GM19438 (cell line): ENCODE measurements at regions not wholly inside any gene's neighbourhood (a gene's known extent, or its start where the extent isn't known, plus 50 kb on each side); places are given as distances from the start of the nearest gene placed in this dataset.
"Not testable (repeated sequence)": the region's sequence is repeated elsewhere in the genome, so short reads cannot be mapped to it uniquely, and the experiment has no call there.

Source experiments
- ATAC-seq: cut with Tn5 transposase; IDR thresholded peaks from one replicate; pipeline ENCODE4 v1.9.1; 2021; ENCODE audit warnings: low read depth; ENCODE audit not compliant: unreplicated experiment

DNA sequence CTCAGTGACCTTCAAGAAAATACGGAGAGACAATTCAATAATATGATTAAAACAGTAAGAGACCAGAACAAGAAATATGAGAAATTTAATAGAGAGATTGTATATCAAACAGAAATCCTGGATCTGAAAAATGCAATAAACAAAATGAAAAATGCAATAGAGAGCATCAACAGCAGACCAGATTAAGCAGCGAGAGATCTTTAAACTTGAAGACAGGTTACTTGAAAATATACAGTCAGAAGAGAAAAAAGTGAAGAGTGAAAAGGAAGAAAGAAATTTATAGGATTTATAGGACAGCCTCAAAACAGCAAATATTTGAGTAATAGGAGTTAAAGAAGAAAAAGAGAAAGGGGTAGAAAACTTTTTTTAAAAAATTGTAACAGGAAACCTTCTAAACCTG lies 813.9 kb upstream of the GRM7 start:
- no peak for ATAC-seq

DNA sequence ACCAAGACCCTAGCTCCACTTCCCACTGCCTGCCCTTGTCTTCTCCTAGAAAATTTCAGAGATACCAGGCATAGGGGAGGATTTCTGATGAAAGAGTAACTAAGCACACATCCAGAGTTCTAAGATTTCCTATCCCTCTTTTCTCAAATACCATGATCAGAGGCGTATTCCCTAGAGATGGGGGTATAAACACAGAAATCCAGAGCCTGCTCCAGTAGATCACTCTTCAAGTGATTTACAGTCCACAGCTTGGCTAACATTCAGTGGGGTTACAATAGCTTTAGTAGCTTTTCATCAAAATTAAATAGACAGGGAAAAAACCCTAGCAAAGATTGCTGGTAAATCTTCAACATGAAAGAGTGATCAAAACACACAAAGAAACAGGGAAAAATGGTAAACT lies 800.7 kb upstream of the GRM7 start:
- ATAC-seq = no peak

DNA sequence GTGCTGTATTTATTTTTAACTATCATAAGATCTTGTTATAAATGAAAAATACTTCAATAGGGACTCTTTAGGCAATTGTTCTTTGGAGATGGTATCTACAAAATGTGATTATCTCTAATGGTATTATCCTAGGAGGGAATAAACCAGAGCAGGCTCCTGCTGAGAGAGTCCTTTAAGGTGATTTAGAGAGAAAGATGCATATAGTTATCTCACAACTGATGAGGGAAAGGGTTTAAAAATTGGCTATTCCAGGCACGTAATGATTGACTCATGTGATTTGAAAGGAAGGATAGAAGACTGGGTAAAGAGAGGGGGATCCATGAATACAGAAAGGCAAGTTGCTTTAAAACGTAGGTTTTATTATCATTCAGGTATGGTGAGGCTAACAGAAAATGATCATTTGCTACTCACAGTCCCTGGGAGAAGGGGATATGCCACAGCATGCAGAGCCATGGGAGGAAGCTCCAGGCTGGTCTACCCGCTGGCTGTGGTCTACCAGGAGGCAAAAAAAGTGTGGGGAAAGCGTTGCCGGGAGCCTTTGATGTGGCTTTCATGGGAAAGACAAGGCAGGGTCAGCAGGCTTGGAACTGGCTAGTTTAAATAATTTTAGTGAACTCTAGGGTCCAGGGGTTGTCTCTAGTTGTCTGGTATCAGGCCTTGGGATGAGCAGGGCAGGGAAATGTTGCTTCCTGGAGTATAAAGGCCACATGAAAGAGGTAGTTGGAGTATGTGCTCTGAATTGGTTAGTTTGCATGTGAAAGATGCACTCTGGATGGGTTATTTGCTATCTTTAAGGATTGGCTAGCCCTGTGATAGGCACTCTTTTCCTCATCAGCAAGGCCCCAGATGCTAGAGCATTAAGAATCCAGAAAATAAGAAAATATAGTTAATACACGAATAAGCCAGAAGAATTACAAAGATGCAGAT lies 798.4 kb upstream of the GRM7 start:
- ATAC-seq = no peak

DNA sequence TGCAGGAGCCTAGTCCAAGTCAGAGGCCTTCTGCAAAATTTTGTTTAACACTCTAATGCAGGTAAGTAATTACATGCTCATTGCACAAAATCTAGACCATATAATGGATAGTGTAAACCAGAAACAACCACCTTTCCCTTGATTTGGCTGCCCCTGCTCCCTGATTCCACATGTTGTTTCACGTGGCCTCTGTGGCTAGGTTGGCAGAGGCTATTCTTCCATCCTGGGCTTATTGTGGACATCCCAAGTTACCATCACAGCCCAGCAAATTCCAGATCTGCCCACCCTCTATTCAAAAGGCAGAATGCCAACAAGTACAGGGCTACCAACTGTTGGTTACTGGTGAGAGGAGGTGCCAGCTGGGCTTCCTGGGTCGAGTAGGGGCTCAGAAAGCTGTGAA lies 794.5 kb upstream of the GRM7 start:
- ATAC-seq = no peak

DNA sequence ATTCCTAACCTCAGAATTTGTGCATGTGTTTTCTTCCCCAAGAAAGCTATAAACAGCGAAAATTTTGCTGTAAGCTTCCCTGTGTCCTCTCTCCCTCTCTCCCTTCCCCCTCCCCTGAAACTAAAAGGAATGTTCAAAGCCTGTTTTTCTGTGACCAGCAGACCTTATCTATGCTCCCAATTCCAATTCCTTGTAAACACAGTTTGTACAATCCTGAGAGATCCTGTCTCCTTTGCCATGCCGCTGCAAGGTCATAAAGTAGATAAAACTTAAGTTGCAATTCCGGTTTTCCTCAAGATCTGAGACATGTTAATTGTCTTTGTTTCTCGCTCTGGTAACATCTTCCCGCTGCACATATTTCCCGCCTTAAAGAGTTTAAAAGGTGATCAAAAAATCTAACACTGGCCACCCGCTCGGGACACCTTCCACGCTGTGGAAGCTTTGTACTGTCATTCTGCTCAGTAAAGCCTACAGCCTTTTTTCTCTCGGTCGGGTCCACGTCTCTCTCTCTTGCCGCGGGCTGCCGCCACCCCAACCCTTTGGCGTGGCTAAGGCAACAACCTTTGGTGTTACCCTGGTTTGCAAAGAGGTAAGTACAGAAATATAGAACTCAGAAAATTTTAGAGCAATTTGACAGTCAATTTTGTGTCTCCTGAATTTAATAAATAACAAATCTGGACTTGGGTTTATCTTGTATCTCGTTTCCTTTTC lies 793.9 kb upstream of the GRM7 start:
- not testable (repeated sequence) for ATAC-seq

DNA sequence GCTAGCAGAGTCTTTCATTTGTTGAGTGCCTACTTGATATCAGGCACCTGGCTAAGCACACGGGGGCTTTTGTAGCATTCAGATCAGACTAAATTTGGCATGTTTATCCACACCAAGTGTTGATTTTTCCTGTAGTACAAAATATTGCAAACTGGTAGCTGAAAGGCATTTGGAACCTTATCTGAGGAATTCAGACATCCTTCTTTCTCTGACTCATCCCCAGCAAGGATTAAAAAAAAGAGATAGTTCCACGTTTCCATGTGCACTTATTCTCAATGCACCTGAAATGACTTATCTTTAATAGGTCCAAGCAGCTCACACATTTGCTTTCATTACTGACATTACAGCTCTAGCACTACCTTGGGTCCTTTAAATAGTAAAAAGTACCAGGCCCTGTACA lies 786.0 kb upstream of the GRM7 start:
- ATAC-seq = no peak

DNA sequence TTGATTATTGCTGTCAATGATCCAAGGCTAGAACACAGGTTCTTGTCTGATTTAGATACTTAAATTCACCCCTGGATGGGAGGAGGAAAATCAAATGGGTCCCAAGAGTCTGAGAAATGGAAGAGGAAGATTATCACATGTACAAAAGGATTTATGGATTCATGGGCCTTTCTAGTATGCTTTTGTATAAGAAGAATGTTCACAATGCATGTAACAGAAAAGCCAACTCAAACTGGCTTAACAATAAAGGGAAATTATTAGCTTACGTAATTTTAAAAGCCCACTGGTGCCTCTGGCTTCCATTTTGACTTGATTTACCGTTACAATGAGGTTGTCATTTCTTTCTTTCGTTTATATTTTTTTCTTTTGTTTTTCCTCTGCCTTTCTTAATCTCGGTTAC lies 782.5 kb upstream of the GRM7 start:
- no peak for ATAC-seq

DNA sequence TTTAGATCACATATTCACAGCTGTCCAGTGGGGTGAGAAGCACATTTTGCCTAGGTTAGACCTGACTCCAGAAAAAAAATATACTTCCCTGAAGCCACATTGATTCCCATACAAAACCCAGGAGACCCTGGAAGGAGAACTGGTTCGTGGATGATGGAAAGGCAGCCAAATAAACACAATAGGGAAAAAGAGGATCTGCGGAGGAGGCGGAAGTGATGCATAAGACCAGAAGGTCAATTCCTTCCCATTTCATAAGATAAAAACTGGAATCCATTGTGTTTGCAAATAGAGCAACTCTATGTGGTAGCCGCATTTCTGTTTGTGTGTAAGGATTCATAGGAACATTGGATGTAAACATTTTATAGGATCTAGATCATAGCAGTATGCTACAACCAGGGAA lies 781.9 kb upstream of the GRM7 start:
- ATAC-seq = no peak

DNA sequence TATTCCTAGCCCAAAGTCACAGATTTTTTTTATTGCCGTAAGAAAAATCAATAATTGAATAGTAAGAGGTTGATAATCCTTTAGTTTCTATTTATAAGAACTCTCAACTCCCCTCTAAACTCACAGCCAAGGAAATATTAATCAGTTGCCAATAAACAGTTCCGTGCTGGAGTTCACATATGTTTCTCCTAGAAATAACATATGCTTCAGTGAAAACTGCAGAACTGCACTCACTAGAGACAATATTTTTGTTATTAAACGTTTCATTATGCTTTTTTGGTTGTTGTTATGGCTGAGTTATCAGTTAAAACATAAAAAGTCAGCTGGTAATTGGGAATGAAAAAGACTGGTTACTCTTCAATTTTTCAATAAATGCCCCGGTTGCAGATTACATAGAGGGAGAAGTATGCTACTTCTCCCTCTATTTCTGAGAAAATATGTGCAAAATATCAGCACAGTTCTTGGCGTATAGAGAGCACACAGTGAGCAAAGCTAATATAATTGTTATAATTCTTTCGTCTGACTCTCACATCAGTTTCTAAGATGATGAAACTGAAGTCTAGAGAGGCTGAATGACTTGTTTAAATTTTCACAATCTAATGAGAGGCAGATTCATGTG lies 781.2 kb upstream of the GRM7 start:
- ATAC-seq = no peak

DNA sequence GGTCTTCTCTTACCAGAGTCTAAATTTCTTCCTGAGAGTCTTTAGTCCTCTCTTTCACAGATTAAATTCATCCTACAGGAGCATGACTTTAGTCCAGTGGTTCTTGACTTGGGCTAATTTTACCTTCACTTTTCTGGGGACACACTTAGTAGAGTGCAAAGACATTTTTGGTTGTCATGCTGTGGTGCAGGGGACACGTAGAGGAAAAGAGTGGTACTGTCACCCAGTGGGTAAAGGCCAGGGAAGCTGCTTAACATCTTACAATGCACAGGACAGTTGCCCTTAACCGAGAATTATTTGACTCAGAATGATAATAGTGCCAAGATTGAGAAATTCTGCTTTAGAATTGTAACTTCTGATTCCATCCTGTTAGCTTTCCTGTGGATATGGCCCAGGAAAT lies 772.5 kb upstream of the GRM7 start:
- no peak for ATAC-seq

DNA sequence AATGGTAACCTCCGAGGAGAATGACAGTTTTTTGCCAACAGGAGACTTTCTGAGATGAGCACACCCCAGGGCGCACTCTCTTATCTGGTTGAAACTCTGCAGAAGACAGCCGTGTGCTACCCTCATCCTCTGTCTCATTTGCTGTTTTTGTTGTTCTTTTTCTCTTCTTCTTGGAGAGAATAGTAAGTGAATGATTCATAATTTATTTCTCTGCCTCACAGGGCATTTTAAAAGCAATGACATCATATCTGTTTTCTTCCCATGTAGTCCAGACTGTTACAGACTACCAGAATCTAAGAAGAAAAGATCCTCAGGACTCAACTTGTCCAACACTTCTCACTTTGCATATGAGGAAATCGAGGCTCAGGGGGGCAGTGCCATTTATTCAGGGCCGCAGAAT lies 771.1 kb upstream of the GRM7 start:
- no peak for ATAC-seq

DNA sequence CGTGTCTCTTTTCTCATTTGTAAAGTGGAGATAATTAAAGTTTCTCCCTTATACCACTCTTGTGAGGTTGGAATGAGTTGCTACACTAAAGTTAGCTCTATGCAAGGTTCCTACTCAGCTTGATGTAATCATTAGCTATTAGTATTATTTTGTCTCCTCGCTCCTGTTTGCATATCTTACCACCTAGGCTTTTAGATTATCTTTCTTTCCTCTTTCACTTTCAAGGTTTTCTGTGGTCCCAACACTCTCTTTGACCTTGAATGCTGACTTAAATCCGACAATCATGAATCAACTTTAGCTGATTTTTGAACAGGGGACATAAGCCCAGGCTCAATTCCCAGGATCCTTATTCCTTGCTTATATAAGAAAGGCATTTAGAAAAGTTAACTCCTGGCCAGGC lies 769.7 kb upstream of the GRM7 start:
- ATAC-seq = no peak

DNA sequence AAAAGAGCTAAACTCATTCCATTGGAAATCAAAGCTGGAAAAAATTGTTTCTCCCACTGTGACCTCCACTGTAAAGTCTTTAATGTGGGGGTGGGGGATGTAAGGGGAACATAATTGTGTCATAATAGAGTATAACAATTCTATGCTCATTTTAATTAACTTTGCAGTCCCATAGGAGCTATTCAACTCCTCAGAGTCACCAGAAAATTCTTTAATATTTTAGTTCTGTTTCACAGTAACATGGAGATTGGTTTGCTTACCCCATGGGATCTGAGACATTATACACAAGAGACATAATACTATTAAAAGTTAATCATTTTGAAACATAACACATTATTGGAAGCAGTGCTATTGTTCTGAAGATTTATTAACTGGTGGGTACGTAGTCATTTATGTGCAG lies 765.9 kb upstream of the GRM7 start:
- ATAC-seq = no peak

DNA sequence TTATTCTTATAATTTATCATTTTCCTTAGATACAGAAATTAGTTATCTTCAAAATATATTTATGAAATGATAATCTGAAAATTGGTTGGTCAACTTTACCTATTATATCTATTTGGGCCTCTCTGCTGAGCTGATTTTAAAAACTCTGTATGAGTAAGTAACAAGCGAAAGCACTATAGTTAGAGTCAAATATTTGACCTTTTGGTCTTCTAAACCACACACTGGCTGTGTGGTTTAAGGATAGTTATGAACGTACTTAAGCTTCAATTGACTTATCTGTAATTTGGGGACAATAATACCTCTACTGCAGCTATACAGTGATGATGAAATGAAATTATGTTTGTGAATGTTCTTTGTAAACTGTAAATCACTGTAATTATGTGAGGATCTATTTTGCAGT lies 763.9 kb upstream of the GRM7 start:
- no peak for ATAC-seq

DNA sequence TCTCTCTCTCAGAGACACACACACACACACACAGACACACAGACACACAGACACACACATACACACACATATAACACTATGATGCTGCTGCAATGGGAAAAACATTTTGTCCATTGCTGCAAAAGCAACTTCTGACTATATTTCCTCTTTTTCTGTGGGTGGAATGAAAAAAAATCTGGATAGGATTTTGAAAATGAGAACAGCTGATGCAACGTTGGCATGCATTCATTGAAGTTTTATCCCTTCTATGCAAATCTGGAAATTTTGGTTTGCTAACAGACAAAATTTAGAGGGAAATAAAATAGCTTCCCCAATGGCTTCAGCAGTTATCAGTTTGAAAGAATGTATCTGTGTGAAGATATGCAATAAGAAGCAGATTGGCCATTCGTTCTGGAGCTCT lies 763.4 kb upstream of the GRM7 start:
- ATAC-seq = no peak

DNA sequence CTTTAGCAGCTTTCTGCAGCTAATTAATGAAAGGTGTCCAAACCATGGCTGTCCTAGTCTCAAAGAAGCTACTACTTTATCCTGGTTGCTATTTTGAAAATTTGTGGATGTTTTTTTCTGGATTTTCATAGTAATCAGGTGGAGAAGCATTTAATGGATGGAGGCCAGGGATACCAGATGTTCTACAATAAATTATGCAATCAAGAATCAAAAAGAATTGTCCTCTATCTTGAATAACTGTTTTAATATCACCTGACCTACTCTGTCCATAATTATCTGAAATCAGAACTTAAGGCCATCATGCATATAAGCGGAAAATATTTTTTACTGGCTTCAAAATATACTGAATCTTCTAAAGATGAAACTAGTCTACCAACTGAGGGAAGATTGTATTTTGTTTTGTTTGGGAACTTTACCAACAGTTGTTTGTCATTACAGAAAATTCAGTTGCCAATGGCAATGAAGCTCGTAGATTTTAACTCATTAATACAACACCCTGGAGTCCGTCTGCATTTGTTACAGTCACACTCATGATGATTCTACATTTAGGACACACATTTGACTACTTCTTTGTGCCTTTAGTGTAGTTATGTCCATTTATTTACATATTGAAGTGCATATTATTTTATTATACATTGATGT lies 762.3 kb upstream of the GRM7 start:
- ATAC-seq = no peak

DNA sequence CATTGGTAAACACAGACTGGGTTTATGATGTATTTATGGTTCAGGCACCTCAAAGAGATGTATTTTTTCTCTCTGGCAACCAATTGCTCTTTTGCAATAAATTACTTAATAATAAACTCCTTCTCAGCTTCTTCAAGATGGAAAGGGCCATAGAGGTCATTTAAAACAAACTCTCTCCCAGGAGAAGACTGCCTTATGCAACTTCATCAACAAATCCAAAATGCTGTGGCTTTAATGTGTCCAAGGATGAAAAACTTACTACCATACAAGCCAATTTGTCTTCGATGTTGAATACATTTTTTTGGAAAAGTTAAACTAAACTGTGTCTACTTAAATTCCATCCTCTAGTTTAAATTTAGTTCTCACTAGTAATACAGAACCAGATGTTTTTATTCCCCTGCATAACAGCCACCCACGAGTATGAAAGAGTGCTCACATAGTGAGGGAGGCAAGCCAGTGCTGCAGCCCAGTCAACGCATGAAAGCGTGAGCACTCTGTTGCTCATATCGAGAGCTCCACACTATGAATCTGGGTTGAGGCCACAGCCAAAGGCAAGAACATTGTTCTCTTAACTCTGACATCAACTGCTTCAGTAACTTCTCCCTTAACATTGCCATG lies 761.3 kb upstream of the GRM7 start:
- ATAC-seq = no peak

DNA sequence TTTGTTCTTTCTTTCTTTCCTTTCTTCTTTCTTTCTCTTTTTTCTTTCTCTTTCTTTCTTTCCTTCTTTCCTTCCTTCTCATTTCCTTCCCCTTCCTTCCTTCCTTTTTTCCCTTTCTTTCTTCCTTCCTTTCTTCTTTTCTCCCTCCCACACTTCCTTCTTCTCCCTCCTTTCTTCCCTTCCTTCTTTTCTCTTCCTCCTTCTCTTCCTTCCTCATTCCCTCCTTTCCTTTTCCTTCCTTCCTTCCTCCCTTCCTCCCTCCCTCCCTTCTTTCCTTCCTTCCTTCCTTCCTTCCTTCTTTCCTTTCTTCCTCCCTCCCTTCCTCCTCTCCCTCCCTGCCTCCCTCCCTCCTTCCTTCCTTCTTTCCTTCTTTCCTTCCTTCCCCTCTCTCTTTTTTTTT lies 755.7 kb upstream of the GRM7 start:
- ATAC-seq = no peak

DNA sequence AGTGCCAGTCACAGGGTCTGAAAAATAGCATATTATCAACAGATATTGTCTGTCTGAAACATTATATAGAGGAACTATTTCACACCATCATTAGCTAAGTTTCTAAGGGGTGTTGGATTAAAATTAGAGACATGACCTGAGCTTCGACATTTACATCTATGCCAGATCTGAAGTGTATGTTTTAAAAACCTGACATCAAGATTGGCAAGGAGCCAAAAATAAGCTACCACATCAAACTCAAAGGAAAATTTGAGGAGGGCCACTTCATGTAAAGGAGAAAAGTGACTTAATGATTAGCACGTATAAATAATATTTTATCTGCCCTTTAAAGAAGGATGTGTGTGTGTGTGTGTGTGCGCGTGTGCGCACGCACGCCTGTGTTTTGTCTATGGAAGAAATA lies 752.0 kb upstream of the GRM7 start:
- ATAC-seq = no peak

DNA sequence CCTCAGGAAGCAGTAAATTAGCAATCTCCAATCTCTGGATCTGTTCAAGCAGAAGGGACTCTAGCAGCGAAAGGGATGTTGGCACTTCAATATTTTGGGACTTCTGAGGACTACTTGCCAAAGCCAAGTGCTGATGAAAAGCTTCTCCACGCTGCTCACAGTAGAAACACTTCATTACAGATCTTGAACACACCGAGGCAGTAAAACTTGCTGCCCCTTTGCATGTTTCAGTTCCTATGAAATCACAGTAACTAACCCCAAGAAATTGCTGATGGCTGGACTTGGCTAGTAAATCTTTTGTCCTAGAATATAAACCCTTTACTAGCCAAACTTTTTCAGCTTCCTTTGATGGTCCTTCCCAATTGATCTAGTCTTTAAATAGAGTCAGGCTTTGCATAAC lies 750.5 kb upstream of the GRM7 start:
- ATAC-seq = no peak

DNA sequence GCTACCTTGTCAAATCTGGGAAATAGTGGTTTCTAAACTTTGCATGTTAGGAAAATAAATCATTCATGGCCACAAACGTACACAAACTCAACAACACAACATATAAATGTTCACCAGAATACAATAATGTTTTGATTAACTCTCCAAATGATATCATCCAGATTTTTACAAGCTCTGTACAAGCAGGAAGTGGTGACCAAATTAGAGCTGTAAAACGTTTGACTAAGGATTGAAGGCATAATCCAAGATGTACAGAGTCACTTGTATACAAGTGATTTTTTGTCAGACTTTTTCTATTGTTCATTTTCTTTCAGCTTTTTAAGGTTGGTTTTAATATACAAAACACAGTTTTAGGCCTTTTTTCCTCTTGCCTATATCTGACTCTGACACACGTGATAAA lies 748.4 kb upstream of the GRM7 start:
- no peak for ATAC-seq
